HG03139 (cell line): ENCODE measurements at regions not wholly inside any gene's neighbourhood (a gene's known extent, or its start where the extent isn't known, plus 50 kb on each side); places are given as distances from the start of the nearest gene placed in this dataset.
"Not testable (repeated sequence)": the region's sequence is repeated elsewhere in the genome, so short reads cannot be mapped to it uniquely, and the experiment has no call there.

ENCODE experiments used
- ATAC-seq: cut with Tn5 transposase; IDR thresholded peaks from one replicate; pipeline ENCODE4 v1.9.1; 2021; ENCODE audit not compliant: unreplicated experiment

- not testable (repeated sequence) for ATAC-seq
Observed at GRCh38 chr12:23146070-23146469, 521.1 kb downstream of the ETNK1 start.

GRCh38 chr12:23168459-23168858 lies 543.5 kb downstream of the ETNK1 start:
- ATAC-seq: no peak

- no peak for ATAC-seq
Observed at GRCh38 chr12:23169012-23169695, 544.2 kb downstream of the ETNK1 start.

DNA sequence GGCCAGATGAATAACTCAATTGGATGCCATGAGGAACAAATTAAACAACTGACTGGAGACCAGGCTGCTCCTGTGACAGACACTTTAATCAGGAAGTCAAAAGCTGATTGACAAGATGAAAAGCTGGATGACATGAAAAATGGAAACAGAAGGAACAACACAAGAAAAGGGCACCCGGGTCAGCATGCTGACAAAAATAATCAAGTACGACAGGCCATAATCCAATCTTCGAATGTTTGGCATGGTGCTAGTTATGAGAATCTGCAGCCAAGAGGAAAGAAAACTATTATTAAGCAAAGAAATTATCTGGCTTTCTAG lies 544.7 kb downstream of the ETNK1 start:
- ATAC-seq: no peak

DNA sequence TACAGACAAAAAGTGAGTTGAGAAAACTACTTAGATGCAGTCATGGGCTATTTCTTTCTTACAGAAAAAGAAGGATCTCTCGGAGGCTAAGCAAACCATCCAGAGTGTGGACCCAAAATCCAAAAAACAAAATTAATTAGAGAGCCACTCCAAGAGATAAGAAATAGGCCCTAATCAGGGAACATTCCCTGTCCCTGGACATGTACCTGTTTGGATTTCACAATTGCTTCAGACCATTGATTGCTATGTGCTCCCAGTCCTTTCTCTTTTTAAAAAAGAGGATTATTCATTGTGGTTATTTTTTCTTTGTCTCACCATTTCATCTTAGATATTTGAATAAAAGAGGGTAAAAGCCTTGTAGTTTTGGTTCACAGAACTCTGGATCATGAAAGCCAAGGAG lies 549.9 kb downstream of the ETNK1 start:
- ATAC-seq: no peak

DNA sequence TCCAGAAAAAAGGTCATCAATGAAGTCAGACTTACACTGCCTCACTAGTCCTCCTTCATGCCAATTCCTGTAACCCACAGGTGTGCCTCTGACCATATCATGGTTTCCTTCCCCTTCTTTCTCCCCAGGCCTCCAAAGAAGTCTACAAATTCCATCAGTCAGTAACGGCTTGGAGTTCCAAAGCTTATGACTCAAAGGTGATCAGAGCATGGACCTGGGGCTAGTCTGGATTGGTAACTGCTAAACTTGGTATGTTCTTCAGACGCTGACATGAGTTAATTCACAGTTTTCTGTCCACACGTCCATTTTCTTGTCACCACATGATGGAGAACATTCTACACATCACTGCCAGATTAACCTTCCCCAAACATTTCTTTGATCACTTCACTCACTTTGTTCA lies 560.4 kb downstream of the ETNK1 start:
- ATAC-seq: no peak

- no peak for ATAC-seq
Observed at GRCh38 chr12:23186950-23187349, 562.0 kb downstream of the ETNK1 start.

- no peak for ATAC-seq
Observed at GRCh38 chr12:23193552-23193951, 568.6 kb downstream of the ETNK1 start.

DNA sequence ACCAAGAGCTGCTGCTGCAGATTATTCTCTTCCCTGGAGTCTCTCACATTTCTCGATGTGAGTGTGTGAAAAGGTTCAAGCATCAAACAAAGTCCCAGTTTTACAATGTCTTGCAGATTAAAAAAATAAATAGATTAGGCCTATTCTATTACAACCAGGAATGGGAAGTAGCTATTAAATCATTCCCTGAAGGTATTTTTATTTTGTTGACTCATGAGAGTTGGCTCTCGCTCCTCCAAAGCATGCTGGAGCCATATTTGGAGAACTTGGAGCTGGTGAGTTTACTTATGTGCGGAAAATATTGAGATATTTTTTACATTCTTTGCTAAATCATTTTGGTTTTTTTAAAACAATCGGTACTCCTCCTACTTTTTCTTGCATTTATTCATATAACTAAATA lies 572.3 kb downstream of the ETNK1 start:
- ATAC-seq: no peak

DNA sequence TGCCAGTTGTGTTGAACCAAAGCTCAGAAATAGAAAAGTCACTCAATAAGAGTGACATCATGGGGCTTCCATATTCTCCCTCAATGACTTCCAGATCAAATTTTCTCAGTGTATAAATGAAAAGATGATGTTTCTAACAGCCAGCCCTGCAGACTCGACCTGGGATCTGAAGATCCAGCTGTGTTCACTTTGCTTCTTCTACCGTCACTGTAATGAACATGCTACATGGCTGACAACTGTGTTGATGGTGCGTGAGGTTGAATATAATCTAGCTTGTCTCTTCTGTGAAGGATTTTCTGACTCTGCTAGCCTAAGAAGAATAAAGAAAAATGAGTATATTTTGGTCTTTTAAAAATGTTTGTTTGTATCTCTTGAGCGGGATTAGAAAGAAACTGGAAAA lies 577.8 kb downstream of the ETNK1 start:
- ATAC-seq: no peak

- ATAC-seq: peak; percentile 75
Observed at GRCh38 chr12:23204933-23205778, 580.2 kb downstream of the ETNK1 start.

DNA sequence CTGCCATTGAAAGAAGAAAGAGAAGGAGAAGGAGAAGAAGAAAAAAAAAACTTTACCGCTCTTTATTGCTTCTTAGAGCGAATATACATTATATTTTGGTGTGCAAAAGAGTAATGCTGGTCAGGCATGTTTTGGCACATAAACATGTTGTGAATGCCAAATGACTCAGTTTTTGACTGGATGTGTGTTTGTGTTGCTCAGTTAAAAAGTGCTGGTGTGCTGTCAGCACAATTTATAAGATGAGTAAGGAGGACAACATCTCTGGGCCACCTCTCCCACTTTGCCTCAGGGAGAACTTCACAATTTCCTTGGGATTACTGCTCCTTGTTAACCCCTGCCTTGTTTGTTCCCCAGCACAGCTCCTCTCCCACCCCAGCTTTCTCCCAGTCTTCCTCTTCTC lies 584.8 kb downstream of the ETNK1 start:
- ATAC-seq: no peak

DNA sequence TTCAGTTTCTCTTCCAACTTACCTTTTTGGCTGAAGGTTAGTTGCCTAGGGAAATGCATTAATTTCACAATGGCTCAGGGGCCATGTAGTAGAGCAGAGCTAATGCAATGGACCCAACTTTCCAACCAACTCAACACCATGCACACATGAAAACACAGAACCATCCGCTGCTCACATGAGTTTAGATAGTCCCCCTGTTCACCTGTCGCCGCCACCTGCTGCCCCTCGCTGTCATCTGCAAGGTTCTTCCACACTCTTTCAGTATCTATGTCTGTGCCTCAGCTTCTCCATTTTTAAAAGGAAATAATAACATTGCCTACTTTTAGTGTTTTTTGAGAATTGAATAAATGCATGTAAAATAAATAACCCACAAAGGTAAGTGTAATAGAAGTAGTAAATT lies 585.6 kb downstream of the ETNK1 start:
- no peak for ATAC-seq

GRCh38 chr12:23211384-23212320 lies 586.7 kb downstream of the ETNK1 start:
- no peak for ATAC-seq

- ATAC-seq: no peak
Observed at GRCh38 chr12:23217158-23217557, 592.2 kb downstream of the ETNK1 start.

GRCh38 chr12:23217667-23218066 lies 592.7 kb downstream of the ETNK1 start:
- ATAC-seq: no peak

- no peak for ATAC-seq
Observed at GRCh38 chr12:23221066-23221465, 596.1 kb downstream of the ETNK1 start.

- no peak for ATAC-seq
Observed at GRCh38 chr12:23221926-23222325, 597.0 kb downstream of the ETNK1 start.

GRCh38 chr12:23222801-23223200 lies 597.8 kb downstream of the ETNK1 start:
- no peak for ATAC-seq

DNA sequence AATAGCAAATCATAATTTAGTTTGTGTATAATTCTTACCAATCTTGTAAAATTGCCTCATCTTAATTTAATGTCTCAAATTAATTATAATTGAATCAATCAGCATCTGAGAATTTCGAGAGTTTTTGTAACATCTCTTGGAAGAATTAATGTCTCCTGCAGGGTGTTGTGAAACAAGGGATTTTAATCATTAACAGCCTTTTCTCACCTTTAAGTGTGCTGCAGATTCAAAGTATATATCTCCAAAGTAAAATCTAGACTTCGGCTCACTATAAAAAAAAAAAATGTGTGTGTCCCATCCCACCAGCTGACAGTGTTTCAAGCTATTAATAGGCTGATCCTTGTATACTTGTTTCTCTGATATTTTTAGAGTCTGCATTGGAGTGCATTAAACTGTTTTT lies 603.1 kb downstream of the ETNK1 start:
- ATAC-seq: no peak

- no peak for ATAC-seq
Observed at GRCh38 chr12:23230899-23231298, 605.9 kb downstream of the ETNK1 start.
